ENCODE measurements at regions not wholly inside any gene's neighbourhood (a gene's known extent, or its start where the extent isn't known, plus 50 kb on each side); places are given as distances from the start of the nearest gene placed in this dataset.

GRCh38 chr13:33561627-33562026 lies 256.3 kb upstream of the RFC3 start:
- Histone ChIP-seq H2BK12ac (ENCODE audit: insufficient read length, low read depth, low read length) (no peak overlapping the region), H3K14ac (ENCODE audit: insufficient read depth, low read length) (no peak overlapping the region), H3K79me1 (ENCODE audit: insufficient read depth, low read depth, low read length, poor library complexity, severe bottlenecking) (no peaks in the 10 kb centered on the region), H3K4me2 (ENCODE audit: insufficient read depth, insufficient read length, low read length) (no peak overlapping the region), H2BK20ac (ENCODE audit: low read depth, low read length, poor library complexity, severe bottlenecking) (no peak overlapping the region), H3K4ac (ENCODE audit: low read depth, low read length) (no peak overlapping the region), H3K79me2 (ENCODE audit: insufficient read depth, low read length) (no peaks in the 10 kb centered on the region), H3K23ac (ENCODE audit: insufficient read length, low read depth, low read length) (no peak overlapping the region), H4K91ac (ENCODE audit: insufficient read length, low read depth, low read length) (no peak overlapping the region), H3K27me3 (ENCODE audit: insufficient read depth, low read length) (no peaks in the 10 kb centered on the region), H2BK120ac (ENCODE audit: low read depth, low read length, poor library complexity, severe bottlenecking) (no peak overlapping the region), H4K8ac (replicated peaks; ENCODE audit: insufficient read length, low read depth, low read length) (no peak overlapping the region), H3K9ac (ENCODE audit: extremely low read depth, insufficient read length, low read length) (no peak overlapping the region), H2BK5ac (ENCODE audit: insufficient read length, low read length) (no peak overlapping the region), H2AK5ac (ENCODE audit: insufficient read length, low read length) (no peak overlapping the region), H2BK15ac (ENCODE audit: low read depth, low read length) (no peak overlapping the region), H4K5ac (ENCODE audit: insufficient read length, low read depth, low read length) (no peak overlapping the region), H4K20me1 (ENCODE audit: control insufficient read depth, insufficient read depth, insufficient read length) (no peaks in the 10 kb centered on the region), H3K27ac (ENCODE audit: insufficient read length, low read depth, low read length) (no peak overlapping the region), H3K23me2 (ENCODE audit: insufficient read length, low read depth, low read length, poor library complexity, severe bottlenecking) (no peaks in the 10 kb centered on the region), H3K56ac (ENCODE audit: insufficient read length, low read depth, low read length) (no peak overlapping the region), H3K18ac (ENCODE audit: insufficient read length, low read depth, low read length) (no peak overlapping the region), H2AFZ (ENCODE audit: low read length) (no peak overlapping the region), H3K9me3 (ENCODE audit: control insufficient read depth, low read depth, low read length) (no peaks in the 10 kb centered on the region), H3K4me1 (ENCODE audit: insufficient read depth, low read length) (no peaks in the 10 kb centered on the region), H3T11ph (ENCODE audit: low read length) (no peak overlapping the region)
- no peak for DNase-seq
- TF ChIP-seq CTCF (conservative IDR thresholded peaks at IDR 0.05) = no peak
- Mint-ChIP-seq H3K4me1 (peaks cover 3 to 5% of the 10 kb centered on the region in 2 experiments; a peak in 2 of 4 replicates), H3K27me3 (ENCODE audit: low read depth) (no peaks in the 10 kb centered on the region; the same call in 1 of the 2 replicates), H3K27ac (no peak overlapping the region), H3K36me3 (ENCODE audit: insufficient read depth in 1 of 3, low read depth in 3 of 3) (no peaks in the 10 kb centered on the region), H3K4me3 (no peak overlapping the region), H3K9me3 (no peaks in the 10 kb centered on the region)
- no CpG with 5 or more reads among the region's 2 CpGs for WGBS (ENCODE audit: extremely low coverage, insufficient read length, low lambda C conversion rate)
